ENCODE measurements at regions not wholly inside any gene's neighbourhood (a gene's known extent, or its start where the extent isn't known, plus 50 kb on each side); places are given as distances from the start of the nearest gene placed in this dataset.
"Not testable (repeated sequence)": the region's sequence is repeated elsewhere in the genome, so short reads cannot be mapped to it uniquely, and the experiment has no call there.

GRCh38 chr9:11558043-11558442 is 945.2 kb upstream of the PTPRD start:
- DNase-seq = no peak

GRCh38 chr9:11559001-11559776 is 946.4 kb upstream of the PTPRD start:
- DNase-seq = no peak

- peak; percentile 52 for DNase-seq
These were observed 964.7 kb upstream of the PTPRD start for GRCh38 chr9:11577522-11577921.

- no peak for DNase-seq
These were observed 983.0 kb upstream of the PTPRD start for GRCh38 chr9:11595756-11596155.

GRCh38 chr9:11618241-11618805 is 1005.5 kb upstream of the PTPRD start:
- DNase-seq = no peak

- peak; percentile 13 for DNase-seq
These were observed 1019.9 kb upstream of the PTPRD start for GRCh38 chr9:11632691-11633090.

- DNase-seq = no peak
These were observed 1034.0 kb upstream of the PTPRD start for GRCh38 chr9:11646831-11647230.

- DNase-seq = no peak
These were observed 1039.3 kb upstream of the TYRP1 start for GRCh38 chr9:11653867-11654266.

- DNase-seq = no peak
These were observed 1029.3 kb upstream of the TYRP1 start for GRCh38 chr9:11663913-11664312.

- no peak for DNase-seq
These were observed 1016.4 kb upstream of the TYRP1 start for GRCh38 chr9:11676821-11677220.

GRCh38 chr9:11686733-11687132 is 1006.5 kb upstream of the TYRP1 start:
- DNase-seq = peak; percentile 1

- no peak for DNase-seq
These were observed 996.1 kb upstream of the TYRP1 start for GRCh38 chr9:11697126-11697525.

GRCh38 chr9:11701706-11702105 is 991.5 kb upstream of the TYRP1 start:
- no peak for DNase-seq

- DNase-seq = no peak
These were observed 990.6 kb upstream of the TYRP1 start for GRCh38 chr9:11702548-11702947.

- not testable (repeated sequence) for DNase-seq
These were observed 989.0 kb upstream of the TYRP1 start for GRCh38 chr9:11704198-11704597.

- no peak for DNase-seq
These were observed 984.3 kb upstream of the TYRP1 start for GRCh38 chr9:11708899-11709298.

- no peak for DNase-seq
These were observed 983.6 kb upstream of the TYRP1 start for GRCh38 chr9:11709567-11709966.

- no peak for DNase-seq
These were observed 980.1 kb upstream of the TYRP1 start for GRCh38 chr9:11713077-11713476.

GRCh38 chr9:11722957-11723356 is 970.2 kb upstream of the TYRP1 start:
- no peak for DNase-seq

- DNase-seq = no peak
These were observed 966.5 kb upstream of the TYRP1 start for GRCh38 chr9:11726659-11727058.

GRCh38 chr9:11735391-11735790 is 957.8 kb upstream of the TYRP1 start:
- DNase-seq = no peak

- no peak for DNase-seq
These were observed 950.7 kb upstream of the TYRP1 start for GRCh38 chr9:11742471-11742870.

GRCh38 chr9:11743356-11743755 is 949.8 kb upstream of the TYRP1 start:
- DNase-seq = no peak

- no peak for DNase-seq
These were observed 943.8 kb upstream of the TYRP1 start for GRCh38 chr9:11749396-11749795.

GRCh38 chr9:11755951-11756350 is 937.2 kb upstream of the TYRP1 start:
- no peak for DNase-seq

All from NCI-H2171 (cell line).